HFFc6 (cell line): ENCODE measurements at regions not wholly inside any gene's neighbourhood (a gene's known extent, or its start where the extent isn't known, plus 50 kb on each side); places are given as distances from the start of the nearest gene placed in this dataset.

Experiments
- DNase-seq: peaks from one replicate; pipeline ENCODE4 v3.0.0-alpha.2; 2018
- H3K27ac Mint-ChIP-seq: 2 replicates; pipeline ENCODE4 v1.8.0; 2020; ENCODE audit warnings: mild to moderate bottlenecking, mixed read lengths
- H3K27me3 Mint-ChIP-seq: 2 replicates; pipeline ENCODE4 v1.8.0; 2021; ENCODE audit warnings: mild to moderate bottlenecking, moderate library complexity, mixed read lengths; ENCODE audit not compliant: insufficient read depth
- H3K36me3 Mint-ChIP-seq: 2 replicates; pipeline ENCODE4 v1.8.0; 2021; ENCODE audit warnings: low read depth, mixed read lengths
- H3K4me1 Mint-ChIP-seq: 2 replicates; pipeline ENCODE4 v1.8.0; 2020; ENCODE audit warnings: low read depth, mixed read lengths
- H3K4me3 Mint-ChIP-seq: 2 replicates; pipeline ENCODE4 v1.8.0; 2020; ENCODE audit warnings: mild to moderate bottlenecking, moderate library complexity, mixed read lengths
- H3K9me3 Mint-ChIP-seq: 2 replicates; pipeline ENCODE4 v1.8.0; 2020; ENCODE audit warnings: mild to moderate bottlenecking, mixed read lengths
- CTCF ChIP-seq: fragments of 200-600 bp; sonication (generic); IDR thresholded peaks from 2 replicates; pipeline ENCODE4 v1.5.0; 2021; ENCODE audit warnings: antibody characterized with exemption, mild to moderate bottlenecking

GRCh38 chr2:6692819-6693218 is 172.9 kb downstream of the CMPK2 start:
- Mint-ChIP-seq H3K27me3 (no peaks in the 10 kb centered on the region), H3K27ac (no peak overlapping the region), H3K4me1 (no peaks in the 10 kb centered on the region), H3K36me3 (no peaks in the 10 kb centered on the region), H3K9me3 (peaks cover 20% of the 10 kb centered on the region), H3K4me3 (no peak overlapping the region)
- TF ChIP-seq CTCF = no peak
- no peak for DNase-seq

- no peak for DNase-seq
- H3K4me1 Mint-ChIP-seq = no peaks in the 10 kb centered on the region
- H3K9me3 Mint-ChIP-seq = peaks cover 31% of the 10 kb centered on the region
- H3K27ac Mint-ChIP-seq = no peak overlapping the region
- H3K4me3 Mint-ChIP-seq = no peak overlapping the region
- no peaks in the 10 kb centered on the region for H3K36me3 Mint-ChIP-seq
- H3K27me3 Mint-ChIP-seq = no peaks in the 10 kb centered on the region
- no peak for TF ChIP-seq CTCF
These were observed 171.2 kb downstream of the CMPK2 start for GRCh38 chr2:6694555-6694954.

GRCh38 chr2:6700335-6700734 is 165.4 kb downstream of the CMPK2 start:
- Mint-ChIP-seq H3K9me3 (peaks cover 47% of the 10 kb centered on the region), H3K4me3 (no peak overlapping the region), H3K4me1 (no peaks in the 10 kb centered on the region), H3K27ac (no peak overlapping the region), H3K36me3 (no peaks in the 10 kb centered on the region), H3K27me3 (no peaks in the 10 kb centered on the region; the same call in 1 of the 2 replicates)
- no peak for TF ChIP-seq CTCF
- DNase-seq = no peak

- no peaks in the 10 kb centered on the region for H3K4me1 Mint-ChIP-seq
- TF ChIP-seq CTCF = no peak
- H3K36me3 Mint-ChIP-seq = no peaks in the 10 kb centered on the region
- H3K4me3 Mint-ChIP-seq = no peak overlapping the region
- no peaks in the 10 kb centered on the region; the same call in 1 of the 2 replicates for H3K27me3 Mint-ChIP-seq
- no peak overlapping the region for H3K27ac Mint-ChIP-seq
- DNase-seq = no peak
- peaks cover 40% of the 10 kb centered on the region for H3K9me3 Mint-ChIP-seq
These were observed 161.6 kb downstream of the CMPK2 start for GRCh38 chr2:6704077-6704476.

GRCh38 chr2:6721395-6721794 is 144.3 kb downstream of the CMPK2 start:
- H3K27me3 Mint-ChIP-seq = no peaks in the 10 kb centered on the region; the same call in 1 of the 2 replicates

More at GRCh38 chr2:6721395-6721794, 144.3 kb downstream of the CMPK2 start:
- Mint-ChIP-seq H3K36me3 (no peaks in the 10 kb centered on the region), H3K4me1 (no peaks in the 10 kb centered on the region), H3K9me3 (peaks cover 39% of the 10 kb centered on the region), H3K27ac (no peak overlapping the region), H3K4me3 (no peak overlapping the region)
- DNase-seq = no peak
- TF ChIP-seq CTCF = no peak
